SJSA1 (cell line): ENCODE measurements at regions not wholly inside any gene's neighbourhood (a gene's known extent, or its start where the extent isn't known, plus 50 kb on each side); places are given as distances from the start of the nearest gene placed in this dataset.
"Not testable (repeated sequence)": the region's sequence is repeated elsewhere in the genome, so short reads cannot be mapped to it uniquely, and the experiment has no call there.

Experiments
- DNase-seq, 2 experiments: peaks; one replicate each; pipeline ENCODE4 v3.0.0-alpha.2; 2015 to 2020; ENCODE audit warnings: low spot score in 2 of 2, low read depth in 1 of 2
- H3K27ac ChIP-seq: fragments of 250-450 bp; sonication (Bioruptor Pico); 2 replicates; pipeline ENCODE4 v1.5.1; 2020; ENCODE audit warnings: mild to moderate bottlenecking, moderate library complexity
- H3K27me3 ChIP-seq: fragments of 250-450 bp; sonication (Bioruptor Pico); replicated peaks from 2 replicates; pipeline ENCODE4 v1.5.1; 2020; ENCODE audit warnings: mild to moderate bottlenecking, moderate library complexity
- H3K36me3 ChIP-seq: fragments of 250-450 bp; sonication (Bioruptor Pico); 2 replicates; pipeline ENCODE4 v1.5.1; 2020; ENCODE audit warnings: mild to moderate bottlenecking
- H3K4me1 ChIP-seq: fragments of 250-450 bp; sonication (Bioruptor Pico); replicated peaks from 2 replicates; pipeline ENCODE4 v1.6.1; 2021; ENCODE audit warnings: mild to moderate bottlenecking
- H3K4me3 ChIP-seq: fragments of 250-450 bp; sonication (Bioruptor Pico); 2 replicates; pipeline ENCODE4 v1.5.1; 2020; ENCODE audit warnings: mild to moderate bottlenecking
- H3K9me3 ChIP-seq: fragments of 250-450 bp; sonication (Bioruptor Pico); replicated peaks from 2 replicates; pipeline ENCODE4 v1.5.1; 2020; ENCODE audit warnings: mild to moderate bottlenecking

- Histone ChIP-seq H3K9me3 (no peaks in the 10 kb centered on the region), H3K4me3 (no peak overlapping the region), H3K4me1 (peaks cover 23% of the 10 kb centered on the region), H3K27ac (no peak overlapping the region), H3K36me3 (peaks cover 3% of the 10 kb centered on the region; the same call in 1 of the 2 replicates), H3K27me3 (no peaks in the 10 kb centered on the region)
- no peak for DNase-seq
Observed at GRCh38 chr16:85283305-85284050, 171.2 kb upstream of the CIBAR2 start.

GRCh38 chr16:85284141-85284817 is 172.0 kb upstream of the CIBAR2 start:
- H3K36me3 ChIP-seq: peaks cover 3% of the 10 kb centered on the region; the same call in 1 of the 2 replicates
- H3K4me1 ChIP-seq: peaks cover 24% of the 10 kb centered on the region
- no peak overlapping the region for H3K4me3 ChIP-seq
- H3K9me3 ChIP-seq: no peaks in the 10 kb centered on the region
- no peak overlapping the region for H3K27ac ChIP-seq
- H3K27me3 ChIP-seq: no peaks in the 10 kb centered on the region
- no peak for DNase-seq

- DNase-seq: no peak
- H3K9me3 ChIP-seq: no peaks in the 10 kb centered on the region
- no peak overlapping the region for H3K4me3 ChIP-seq
Observed at GRCh38 chr16:85285681-85286065, 173.4 kb upstream of the CIBAR2 start.

GRCh38 chr16:85286066-85286831 is 174.0 kb upstream of the CIBAR2 start:
- Histone ChIP-seq H3K4me3 (no peak overlapping the region), H3K27ac (peak overlapping the region; percentile 15; the same call in 1 of the 2 replicates), H3K4me1 (peaks cover 44% of the 10 kb centered on the region), H3K36me3 (peaks cover 3% of the 10 kb centered on the region; the same call in 1 of the 2 replicates), H3K27me3 (no peaks in the 10 kb centered on the region), H3K9me3 (no peaks in the 10 kb centered on the region)
- DNase-seq: peak in 1 of 2 experiments; percentile 36

More at GRCh38 chr16:85285681-85286065, 173.4 kb upstream of the CIBAR2 start:
- H3K27me3 ChIP-seq: no peaks in the 10 kb centered on the region
- H3K27ac ChIP-seq: no peak overlapping the region
- peaks cover 38% of the 10 kb centered on the region for H3K4me1 ChIP-seq
- H3K36me3 ChIP-seq: peaks cover 3% of the 10 kb centered on the region; the same call in 1 of the 2 replicates

- peak overlapping the region; percentile 15; the same call in 1 of the 2 replicates for H3K27ac ChIP-seq
- H3K36me3 ChIP-seq: peaks cover 3% of the 10 kb centered on the region; the same call in 1 of the 2 replicates
- H3K27me3 ChIP-seq: no peaks in the 10 kb centered on the region
- peak overlapping the region; percentile 3; the same call in 1 of the 2 replicates for H3K4me3 ChIP-seq
- peak; percentile 78 to 83 for DNase-seq
- H3K9me3 ChIP-seq: no peaks in the 10 kb centered on the region
- H3K4me1 ChIP-seq: peaks cover 53% of the 10 kb centered on the region
Observed at GRCh38 chr16:85286951-85287814, 174.9 kb upstream of the CIBAR2 start.

GRCh38 chr16:85287815-85288109 is 175.5 kb upstream of the CIBAR2 start:
- H3K4me3 ChIP-seq, DNase-seq, H3K9me3 ChIP-seq, H3K27me3 ChIP-seq, H3K36me3 ChIP-seq: not testable (repeated sequence)
- Histone ChIP-seq H3K27ac (0 out of 2 replicates have a peak overlapping the region, but pooled peaks have one; percentile 15), H3K4me1 (peaks cover 59% of the 10 kb centered on the region)

GRCh38 chr16:85288341-85288868 is 176.1 kb upstream of the CIBAR2 start:
- Histone ChIP-seq H3K27ac (no peak overlapping the region), H3K9me3 (no peaks in the 10 kb centered on the region), H3K27me3 (no peaks in the 10 kb centered on the region), H3K4me1 (peaks cover 64% of the 10 kb centered on the region), H3K4me3 (no peak overlapping the region), H3K36me3 (peaks cover 3% of the 10 kb centered on the region; the same call in 1 of the 2 replicates)
- no peak for DNase-seq

DNA sequence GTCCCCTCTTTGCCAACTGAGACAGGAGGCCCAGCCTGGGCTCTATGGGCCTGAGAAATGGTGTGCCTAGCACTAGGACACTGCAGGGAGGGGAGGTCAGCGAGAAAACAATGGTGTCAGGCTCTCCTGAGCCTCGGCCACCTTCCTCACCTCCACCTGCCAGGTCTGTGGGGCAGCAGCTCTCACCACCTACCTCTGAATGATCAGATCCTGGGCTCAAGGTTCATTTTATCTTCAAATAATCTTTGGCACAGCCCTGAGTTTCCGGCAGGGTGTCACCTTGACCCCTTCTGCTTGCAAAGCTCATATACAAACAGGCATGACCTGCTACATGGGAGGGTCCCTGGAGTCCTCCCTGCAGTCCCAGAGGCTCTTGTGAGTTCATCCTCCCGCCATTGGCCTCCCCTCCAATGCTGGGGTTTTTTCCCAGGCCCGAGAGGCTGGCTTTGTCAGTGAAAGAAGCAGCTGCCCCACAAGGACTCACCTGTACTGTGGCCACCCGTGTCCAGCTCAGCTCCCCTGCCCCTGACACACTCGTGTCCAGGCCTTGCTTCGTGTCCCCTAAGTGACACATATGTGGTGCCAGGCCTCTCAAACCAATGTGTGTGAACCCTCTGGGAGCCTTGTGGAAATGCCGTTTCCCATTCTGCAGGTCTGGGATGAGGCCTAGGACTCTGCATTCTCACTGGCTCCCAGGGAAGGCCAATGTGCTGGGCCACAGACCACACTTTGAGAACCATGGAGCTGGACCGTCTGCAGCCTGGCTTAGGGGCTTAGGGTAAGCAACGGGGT is 176.8 kb upstream of the CIBAR2 start:
- H3K36me3 ChIP-seq: peaks cover 3% of the 10 kb centered on the region; the same call in 1 of the 2 replicates
- H3K4me1 ChIP-seq: peaks cover 64% of the 10 kb centered on the region
- no peaks in the 10 kb centered on the region for H3K9me3 ChIP-seq
- no peak overlapping the region for H3K27ac ChIP-seq
- DNase-seq: no peak
- H3K27me3 ChIP-seq: no peaks in the 10 kb centered on the region
- H3K4me3 ChIP-seq: no peak overlapping the region

DNA sequence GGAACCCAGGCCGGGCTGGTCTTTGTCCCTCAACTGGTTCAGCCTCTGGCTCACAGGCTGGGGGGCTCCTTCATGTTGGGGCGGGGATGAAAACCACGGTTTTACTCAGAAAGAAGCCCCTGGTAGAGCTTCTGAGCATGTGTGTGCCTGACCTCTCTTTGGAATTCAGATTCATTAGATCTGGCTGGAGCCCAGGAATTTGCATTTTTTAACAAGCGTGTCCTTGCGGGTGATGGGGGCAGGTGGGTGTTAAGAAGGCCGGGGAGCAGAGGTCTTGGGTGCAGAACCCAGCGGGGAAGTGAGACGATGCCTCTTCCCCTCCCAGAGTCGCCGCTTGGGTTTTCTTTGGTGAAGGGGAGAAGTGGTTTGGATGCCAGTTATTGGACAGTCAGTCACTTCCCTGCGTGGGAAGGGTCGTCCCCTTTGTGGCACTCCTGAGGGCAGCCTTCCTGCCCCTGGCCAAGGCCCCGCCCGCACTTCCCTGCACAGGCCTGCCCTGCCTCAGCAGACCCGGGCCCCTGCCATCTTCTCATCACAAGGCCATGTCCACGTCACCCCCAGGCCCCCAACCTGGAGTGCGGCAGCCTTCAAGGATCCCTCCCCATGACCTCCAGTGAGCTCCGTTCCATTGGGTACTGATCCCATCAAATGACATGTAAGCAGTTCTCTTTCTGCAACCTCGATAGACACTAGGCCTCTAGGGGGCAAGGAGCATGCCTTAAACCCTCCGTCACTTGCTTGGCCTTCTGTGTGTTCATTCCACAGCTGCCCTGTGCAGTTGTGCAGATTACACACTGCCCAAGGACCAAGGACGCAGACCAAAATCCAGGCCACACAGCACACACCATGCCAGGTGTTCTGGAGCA is 177.7 kb upstream of the CIBAR2 start:
- Histone ChIP-seq H3K36me3 (peaks cover 3% of the 10 kb centered on the region; the same call in 1 of the 2 replicates), H3K9me3 (no peaks in the 10 kb centered on the region), H3K4me1 (peaks cover 64% of the 10 kb centered on the region), H3K27me3 (no peaks in the 10 kb centered on the region), H3K4me3 (no peak overlapping the region), H3K27ac (peak overlapping the region; percentile 49)
- peak in 1 of 2 experiments; percentile 48 for DNase-seq

DNA sequence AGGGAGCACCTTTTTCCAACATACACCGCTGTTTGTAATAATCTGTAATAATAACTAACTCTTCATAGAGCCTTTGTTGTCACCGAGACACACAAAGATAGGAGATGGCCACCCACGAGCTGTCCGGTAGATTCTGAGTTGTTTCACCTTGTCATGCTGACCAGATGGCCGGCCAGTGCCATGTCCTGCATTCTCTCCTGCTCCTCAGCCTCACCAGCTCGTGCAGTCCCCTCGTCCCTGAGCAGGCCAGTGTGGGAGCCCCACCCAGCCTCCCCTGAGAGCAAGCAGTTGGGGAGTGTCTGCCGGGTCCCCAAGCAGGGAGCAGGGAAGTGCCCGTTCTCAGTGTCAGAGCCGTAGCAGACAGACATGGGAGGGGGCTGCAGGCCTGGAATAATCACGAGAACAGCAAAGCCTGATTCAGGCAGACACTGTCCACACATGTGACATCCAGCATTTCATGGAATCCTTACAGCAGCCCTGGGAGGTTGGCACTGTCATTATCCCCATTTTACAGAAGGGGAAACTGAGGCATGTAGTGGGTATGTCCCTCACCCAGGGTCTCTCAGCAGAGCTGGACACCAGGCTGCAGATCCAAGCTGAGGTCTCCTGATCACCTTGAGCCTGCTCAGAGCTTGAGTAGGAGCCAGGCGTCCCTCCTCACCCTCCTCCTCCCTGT is 178.5 kb upstream of the CIBAR2 start:
- Histone ChIP-seq H3K4me1 (peaks cover 62% of the 10 kb centered on the region), H3K36me3 (peaks cover 3% of the 10 kb centered on the region; the same call in 1 of the 2 replicates), H3K9me3 (no peaks in the 10 kb centered on the region), H3K4me3 (no peak overlapping the region), H3K27ac (peak overlapping the region; percentile 49), H3K27me3 (no peaks in the 10 kb centered on the region)
- peak in 1 of 2 experiments; percentile 50 for DNase-seq
